Spinal cord (tissue), 9 donors: ENCODE measurements at regions not wholly inside any gene's neighbourhood (a gene's known extent, or its start where the extent isn't known, plus 50 kb on each side); places are given as distances from the start of the nearest gene placed in this dataset.
A peak's percentile ranks its signal among the peaks of the same experiment; 100 is the strongest.

Source experiments
- DNase-seq, 6 donors: peaks; one replicate each; pipeline versions ENCODE4 v3.0.0 to v3.0.0-alpha.2; 2013 to 2015; ENCODE audit warnings: low spot score in 6 of 6, low read depth in 4 of 6
- H3K27ac ChIP-seq: one replicate; pipeline ENCODE4 v1.5.1; 2013; ENCODE audit warnings: low read depth, low read length, control low read depth
- H3K27me3 ChIP-seq: one replicate; pipeline ENCODE4 v1.6.1; 2013; ENCODE audit warnings: low read length; ENCODE audit not compliant: control insufficient read depth, insufficient read depth
- H3K36me3 ChIP-seq: one replicate; pipeline ENCODE4 v1.6.1; 2013; ENCODE audit warnings: low read length; ENCODE audit not compliant: control insufficient read depth, insufficient read depth
- H3K4me1 ChIP-seq: one replicate; pipeline ENCODE4 v1.6.1; 2013; ENCODE audit warnings: low read length; ENCODE audit not compliant: control insufficient read depth, insufficient read depth
- H3K4me3 ChIP-seq: one replicate; pipeline ENCODE4 v1.5.1; 2013; ENCODE audit warnings: low read depth, low read length, control low read depth
- H3K9me3 ChIP-seq: one replicate; pipeline ENCODE4 v1.6.1; 2013; ENCODE audit warnings: low read length; ENCODE audit not compliant: control insufficient read depth, insufficient read depth
- WGBS: methylation state at CpG from one replicate; pipeline ENCODE4 v1.1.5; 2013; ENCODE audit warnings: missing lambda C conversion rate; ENCODE audit not compliant: insufficient coverage; 5-methylcytosine and 5-hydroxymethylcytosine counted together
- donor health status: healthy.

DNA sequence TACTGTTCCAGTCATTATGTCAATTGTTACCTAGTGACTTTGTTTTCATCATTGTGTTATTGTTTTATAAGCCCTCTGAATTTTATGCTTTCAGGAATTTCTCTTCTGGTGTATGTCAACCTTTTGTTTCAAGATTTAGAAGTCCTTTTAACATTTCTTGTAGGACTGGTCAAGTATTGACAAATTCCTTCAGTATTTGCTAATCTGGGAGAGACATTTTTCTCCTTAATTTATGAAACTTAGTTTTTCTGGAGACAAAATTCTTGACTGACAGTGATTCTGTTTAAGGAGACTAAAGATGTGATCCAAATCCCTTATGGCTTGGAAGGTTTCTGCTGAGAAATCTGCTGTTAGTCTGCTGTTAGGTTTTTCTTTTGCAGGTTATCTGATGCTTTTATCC, 84.9 kb upstream of the NT5C1B start:
- Histone ChIP-seq H3K4me1 (no peaks in the 10 kb centered on the region), H3K27me3 (no peaks in the 10 kb centered on the region)
- DNase-seq = no peak

DNA sequence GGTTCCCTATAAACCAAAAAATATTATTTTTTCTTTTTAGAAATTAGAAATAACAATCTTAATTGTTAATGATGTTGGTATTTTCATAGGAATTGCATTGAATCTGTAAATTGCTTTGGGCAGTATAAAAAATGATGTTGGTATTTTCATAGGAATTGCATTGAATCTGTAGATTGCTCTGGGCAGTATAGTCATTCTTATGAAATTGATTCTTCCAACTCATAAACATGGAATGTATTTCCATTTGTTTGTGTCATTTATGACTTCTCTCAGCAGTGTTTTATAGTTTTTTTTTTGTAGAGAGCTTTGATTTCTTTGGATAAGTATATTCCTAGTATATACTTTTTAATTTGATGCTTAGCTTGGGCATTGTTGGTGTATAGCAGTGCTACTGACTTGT, 82.0 kb upstream of the NT5C1B start:
- no peaks in the 10 kb centered on the region for H3K36me3 ChIP-seq
- peaks cover 3% of the 10 kb centered on the region for H3K9me3 ChIP-seq
- H3K27ac ChIP-seq = no peak overlapping the region
- no peaks in the 10 kb centered on the region for H3K4me1 ChIP-seq
- DNase-seq = no peak
- no peaks in the 10 kb centered on the region for H3K27me3 ChIP-seq
- no peak overlapping the region for H3K4me3 ChIP-seq

More for the DNA sequence above, 84.9 kb upstream of the NT5C1B start:
- H3K9me3 ChIP-seq = peaks cover 3% of the 10 kb centered on the region
- H3K36me3 ChIP-seq = no peaks in the 10 kb centered on the region
- H3K27ac ChIP-seq = no peak overlapping the region
- H3K4me3 ChIP-seq = no peak overlapping the region

DNA sequence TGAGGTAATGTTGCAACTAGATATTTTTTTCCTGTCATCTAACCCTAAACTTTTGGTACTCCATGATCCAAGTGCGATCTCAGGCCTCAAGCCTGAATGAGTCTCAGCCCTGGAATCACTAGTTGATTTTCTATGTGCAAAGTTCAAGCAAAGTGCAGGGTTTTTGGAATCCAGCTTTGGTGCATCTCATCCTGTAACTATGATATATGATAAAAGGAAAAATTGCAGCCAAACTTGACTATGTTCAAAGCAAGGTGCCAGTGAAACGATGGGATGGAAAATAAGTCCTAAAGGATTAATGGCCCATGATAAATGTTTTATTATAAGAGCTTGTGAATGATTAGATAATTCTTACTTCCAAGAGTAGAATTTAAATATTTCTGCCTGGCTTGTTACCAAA, 78.9 kb upstream of the NT5C1B start:
- Histone ChIP-seq H3K9me3 (no peaks in the 10 kb centered on the region), H3K36me3 (no peaks in the 10 kb centered on the region), H3K4me1 (no peaks in the 10 kb centered on the region), H3K27ac (no peak overlapping the region), H3K4me3 (no peak overlapping the region), H3K27me3 (no peaks in the 10 kb centered on the region)
- no peak for DNase-seq
- WGBS = no CpG with 5 or more reads among the region's 2 CpGs

DNA sequence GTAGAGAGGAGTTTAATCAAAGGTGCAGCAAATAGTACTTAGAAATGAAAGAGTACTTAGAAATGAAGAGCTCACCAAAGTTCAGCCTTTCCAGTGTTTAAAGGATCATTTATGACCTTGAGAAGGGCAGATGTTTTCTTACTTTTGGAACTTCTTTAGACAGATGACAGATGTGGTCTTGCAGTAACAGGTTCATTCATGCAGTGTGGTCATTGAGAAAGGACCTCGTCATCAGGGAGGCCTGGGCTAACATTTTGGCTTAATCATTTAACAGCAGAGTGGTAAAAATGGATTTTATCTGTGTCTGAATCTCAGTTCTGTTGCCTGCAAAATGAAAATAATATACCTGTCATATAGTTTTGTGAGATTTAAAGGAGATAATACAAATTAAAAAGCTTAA, 75.1 kb upstream of the NT5C1B start:
- Histone ChIP-seq H3K27me3 (no peaks in the 10 kb centered on the region), H3K4me3 (no peak overlapping the region), H3K4me1 (no peaks in the 10 kb centered on the region), H3K9me3 (no peaks in the 10 kb centered on the region), H3K27ac (no peak overlapping the region), H3K36me3 (no peaks in the 10 kb centered on the region)
- no peak for DNase-seq
- WGBS = 83% methylated on average over 1 of the region's 1 CpG

DNA sequence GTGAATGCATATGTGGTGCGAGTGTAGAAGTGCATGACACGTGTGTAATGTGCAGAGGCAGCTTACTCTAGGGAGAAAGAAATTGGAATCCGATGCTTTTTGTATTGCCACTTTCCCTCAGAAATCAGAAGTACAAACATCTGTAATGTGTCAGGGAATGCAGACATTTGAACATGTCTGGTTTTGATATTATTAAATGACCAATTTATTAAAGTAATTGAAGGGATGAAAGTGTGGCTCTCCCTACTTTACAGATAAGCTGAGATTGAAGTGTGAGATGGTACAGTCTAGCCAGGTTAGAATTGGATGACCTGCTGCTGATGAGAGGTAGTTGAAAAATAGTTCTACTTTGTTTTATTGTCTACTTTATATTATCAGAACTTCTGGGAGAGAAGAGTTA, 74.5 kb upstream of the NT5C1B start:
- Histone ChIP-seq H3K27me3 (no peaks in the 10 kb centered on the region), H3K4me1 (no peaks in the 10 kb centered on the region), H3K36me3 (no peaks in the 10 kb centered on the region), H3K9me3 (no peaks in the 10 kb centered on the region), H3K4me3 (no peak overlapping the region), H3K27ac (no peak overlapping the region)
- no peak for DNase-seq
- no CpG with 5 or more reads among the region's 3 CpGs for WGBS

DNA sequence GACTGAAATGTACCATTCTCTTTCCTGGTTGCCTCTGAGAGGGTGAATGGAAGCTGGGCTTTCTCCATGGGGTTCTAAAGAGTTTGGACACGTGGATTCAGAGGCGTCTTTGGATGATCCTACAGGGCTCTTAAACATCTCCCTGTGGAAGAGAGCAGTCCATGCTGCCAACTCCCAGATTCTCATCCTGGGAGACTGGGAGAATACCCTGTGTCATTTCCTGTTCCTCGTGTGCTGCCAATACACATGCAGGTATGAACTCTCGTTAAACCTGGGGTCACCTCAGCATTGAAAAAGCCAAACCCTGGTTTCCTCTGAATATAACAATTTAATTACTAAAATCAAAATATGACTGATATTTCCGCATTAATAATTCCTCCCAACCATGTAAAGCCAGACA, 73.3 kb upstream of the NT5C1B start:
- 71% methylated on average over 2 of the region's 5 CpGs for WGBS
- no peaks in the 10 kb centered on the region for H3K9me3 ChIP-seq

DNA sequence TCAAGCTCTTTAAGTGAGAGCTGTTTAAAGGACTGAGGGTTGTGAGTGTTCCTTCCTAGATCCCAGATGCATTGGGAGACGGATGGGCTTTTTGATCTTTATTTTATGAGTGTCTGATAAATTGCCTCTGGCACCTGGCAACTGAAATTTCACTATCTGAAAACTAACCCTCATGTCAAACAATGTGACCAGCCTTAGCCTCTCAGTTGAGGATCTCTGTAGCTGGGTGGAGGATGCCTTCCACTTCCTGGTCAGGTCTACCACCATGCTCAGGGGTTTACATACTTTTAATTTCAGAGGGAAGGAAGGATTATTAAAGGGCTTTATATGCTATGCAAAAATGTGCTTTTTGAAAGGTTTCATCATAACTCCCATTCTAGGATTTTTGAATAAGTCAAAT, 70.5 kb upstream of the NT5C1B start:
- H3K4me3 ChIP-seq = no peak overlapping the region
- no CpG with 5 or more reads among the region's 1 CpG for WGBS
- no peaks in the 10 kb centered on the region for H3K36me3 ChIP-seq
- no peaks in the 10 kb centered on the region for H3K4me1 ChIP-seq
- H3K27ac ChIP-seq = no peak overlapping the region
- H3K9me3 ChIP-seq = no peaks in the 10 kb centered on the region
- H3K27me3 ChIP-seq = no peaks in the 10 kb centered on the region
- no peak for DNase-seq

More for the DNA sequence above, 73.3 kb upstream of the NT5C1B start:
- Histone ChIP-seq H3K27ac (no peak overlapping the region), H3K27me3 (no peaks in the 10 kb centered on the region), H3K4me3 (no peak overlapping the region), H3K4me1 (no peaks in the 10 kb centered on the region), H3K36me3 (no peaks in the 10 kb centered on the region)
- DNase-seq = no peak

DNA sequence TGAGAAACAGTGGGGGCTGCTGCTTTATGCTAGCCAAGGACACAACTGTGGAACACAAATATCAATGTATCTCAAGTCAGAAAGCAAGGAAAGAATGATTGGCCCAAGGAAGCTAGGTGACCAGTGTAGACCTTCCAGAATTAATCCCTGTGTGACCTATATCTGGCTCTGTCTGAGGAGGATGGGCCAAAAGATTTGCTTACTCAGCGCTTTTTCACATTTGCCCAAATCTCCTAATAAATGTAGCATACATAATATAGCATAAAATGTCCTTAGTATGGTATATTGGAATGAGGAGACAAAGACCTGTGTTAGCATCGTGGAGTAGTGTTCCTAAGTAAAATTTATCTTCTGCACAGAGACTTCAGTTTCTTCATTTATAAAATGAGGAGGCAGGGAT, 66.7 kb upstream of the NT5C1B start:
- Histone ChIP-seq H3K4me1 (no peaks in the 10 kb centered on the region), H3K27me3 (no peaks in the 10 kb centered on the region), H3K9me3 (no peaks in the 10 kb centered on the region), H3K27ac (no peak overlapping the region), H3K4me3 (no peak overlapping the region), H3K36me3 (no peaks in the 10 kb centered on the region)
- DNase-seq = no peak
- no CpG with 5 or more reads among the region's 2 CpGs for WGBS

GRCh38 chr2:18651842-18652774, 62.7 kb upstream of the NT5C1B start:
- no peaks in the 10 kb centered on the region for H3K27me3 ChIP-seq
- peak in 2 of 6 donors; percentile 7 to 8 for DNase-seq
- no peak overlapping the region for H3K4me3 ChIP-seq
- no peaks in the 10 kb centered on the region for H3K36me3 ChIP-seq
- H3K4me1 ChIP-seq = no peaks in the 10 kb centered on the region
- H3K9me3 ChIP-seq = no peaks in the 10 kb centered on the region
- WGBS = 52% methylated on average over 2 of the region's 3 CpGs
- no peak overlapping the region for H3K27ac ChIP-seq

- DNase-seq = no peak
- no peaks in the 10 kb centered on the region for H3K9me3 ChIP-seq
- H3K36me3 ChIP-seq = no peaks in the 10 kb centered on the region
- H3K27me3 ChIP-seq = no peaks in the 10 kb centered on the region
- no peak overlapping the region for H3K4me3 ChIP-seq
- no peak overlapping the region for H3K27ac ChIP-seq
- H3K4me1 ChIP-seq = no peaks in the 10 kb centered on the region
- no CpG with 5 or more reads among the region's 2 CpGs for WGBS
These were observed 60.9 kb upstream of the NT5C1B start for GRCh38 chr2:18650221-18650620.
